Sigmoid colon (tissue), 4 donors: ENCODE measurements at regions not wholly inside any gene's neighbourhood (a gene's known extent, or its start where the extent isn't known, plus 50 kb on each side); places are given as distances from the start of the nearest gene placed in this dataset.

Experiments
- EP300 ChIP-seq, 4 donors: sonication (generic); formaldehyde crosslinking; IDR thresholded peaks; one replicate each; pipeline ENCODE4 v1.6.1; 2017; ENCODE audit warnings: antibody characterized with exemption in 4 of 4
- POLR2A ChIP-seq, 2 donors: fragments of 450-650 bp; IDR thresholded peaks; one replicate each; pipeline ENCODE4 v1.6.1; 2016; ENCODE audit warnings: antibody characterized with exemption in 2 of 2, mild to moderate bottlenecking in 2 of 2, moderate library complexity in 2 of 2
- POLR2AphosphoS5 ChIP-seq, 4 donors: sonication (generic); formaldehyde crosslinking; IDR thresholded peaks; one replicate each; pipeline ENCODE4 v1.6.1; 2017; ENCODE audit warnings: antibody characterized with exemption in 4 of 4
- TF ChIP-seq, protein P1 (sequence below), 4 experiments: fragments of 450-650 bp in 3 of 4; fragments of 200-600 bp in 1 of 4; IDR thresholded peaks; one replicate each; pipeline ENCODE4 v1.5.1; 2016 to 2019; ENCODE audit warnings: antibody characterized with exemption in 4 of 4, mild to moderate bottlenecking in 3 of 4, moderate library complexity in 2 of 4

DNA sequence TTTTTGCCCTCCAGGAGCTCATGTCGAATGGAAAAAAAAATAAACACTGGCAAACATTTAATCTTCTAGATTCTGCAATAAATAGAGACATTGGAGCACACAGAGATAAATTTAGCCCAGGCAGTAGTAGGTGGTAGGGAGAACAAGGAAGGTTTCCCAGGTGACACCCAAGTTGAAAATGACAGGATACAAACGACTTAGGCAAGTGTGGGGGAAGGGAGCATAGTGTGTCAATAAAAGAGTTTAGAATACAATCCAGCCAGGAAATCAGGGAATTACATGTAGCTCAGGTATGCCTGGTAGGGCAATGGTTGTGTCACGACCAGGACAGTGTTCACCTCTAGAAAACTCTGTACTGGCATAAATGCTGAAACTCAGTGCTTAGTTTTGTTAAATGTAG, 364.6 kb upstream of the AGTR1 start:
- TF ChIP-seq EP300 (IDR thresholded peaks at IDR 0.05): no peak
- TF ChIP-seq, protein P1, sequence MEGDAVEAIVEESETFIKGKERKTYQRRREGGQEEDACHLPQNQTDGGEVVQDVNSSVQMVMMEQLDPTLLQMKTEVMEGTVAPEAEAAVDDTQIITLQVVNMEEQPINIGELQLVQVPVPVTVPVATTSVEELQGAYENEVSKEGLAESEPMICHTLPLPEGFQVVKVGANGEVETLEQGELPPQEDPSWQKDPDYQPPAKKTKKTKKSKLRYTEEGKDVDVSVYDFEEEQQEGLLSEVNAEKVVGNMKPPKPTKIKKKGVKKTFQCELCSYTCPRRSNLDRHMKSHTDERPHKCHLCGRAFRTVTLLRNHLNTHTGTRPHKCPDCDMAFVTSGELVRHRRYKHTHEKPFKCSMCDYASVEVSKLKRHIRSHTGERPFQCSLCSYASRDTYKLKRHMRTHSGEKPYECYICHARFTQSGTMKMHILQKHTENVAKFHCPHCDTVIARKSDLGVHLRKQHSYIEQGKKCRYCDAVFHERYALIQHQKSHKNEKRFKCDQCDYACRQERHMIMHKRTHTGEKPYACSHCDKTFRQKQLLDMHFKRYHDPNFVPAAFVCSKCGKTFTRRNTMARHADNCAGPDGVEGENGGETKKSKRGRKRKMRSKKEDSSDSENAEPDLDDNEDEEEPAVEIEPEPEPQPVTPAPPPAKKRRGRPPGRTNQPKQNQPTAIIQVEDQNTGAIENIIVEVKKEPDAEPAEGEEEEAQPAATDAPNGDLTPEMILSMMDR (IDR thresholded peaks at IDR 0.05): no peak
- no peak for TF ChIP-seq POLR2AphosphoS5 (IDR thresholded peaks at IDR 0.05)
- TF ChIP-seq POLR2A (IDR thresholded peaks at IDR 0.05): no peak
